Endothelial cell of umbilical vein (primary cell): ENCODE measurements at regions not wholly inside any gene's neighbourhood (a gene's known extent, or its start where the extent isn't known, plus 50 kb on each side); places are given as distances from the start of the nearest gene placed in this dataset.

Experiments used
- BruUV-seq: library from RNA; stranded (reverse); fragments of 400-500 nt; replicated peaks from 2 replicates; lab custom pipeline; 2021; lab: Mats Ljungman, UMichigan
- CTCF ChIA-PET: fragments of 300-600, 350-600 bp; sonication (Branson Sonifier 250); formaldehyde crosslinking; loops from one replicate; lab custom pipeline; 2021; ENCODE audit warnings: antibody characterized with exemption, inconsistent platforms; lab: Charles Lee
- POLR2A ChIA-PET: fragments of 300-600, 350-600 bp; sonication (Branson Sonifier 250); formaldehyde crosslinking; loops from one replicate; lab custom pipeline; 2021; ENCODE audit warnings: antibody characterized with exemption, inconsistent platforms; lab: Charles Lee
- DNase-seq: peaks from one replicate; pipeline ENCODE4 v3.0.0-alpha.2; 2011; ENCODE audit warnings: low read depth, low spot score
- FAIRE-seq: peaks from 2 replicates; lab custom pipeline; 2011; peaks lifted over from hg19 to GRCh38; lab: Jason Lieb, UNC
- H2AFZ ChIP-seq: 2 replicates; pipeline ENCODE4 v1.6.0; 2012; ENCODE audit warnings: low read depth, low read length, control low read depth, inconsistent platforms
- H3K27ac ChIP-seq: 2 replicates; pipeline ENCODE4 v1.5.1; 2011; ENCODE audit warnings: low read depth, mild to moderate bottlenecking, control low read depth, low read length, moderate library complexity; ENCODE audit not compliant: insufficient read depth
- H3K27me3 ChIP-seq, 2 experiments: 2 replicates each; pipeline versions ENCODE4 v1.6.0 to v1.6.1; 2011; ENCODE audit warnings: low read length in 2 of 2, mixed read lengths in 1 of 2; ENCODE audit not compliant: control insufficient read depth in 2 of 2, insufficient read depth in 2 of 2
- H3K36me3 ChIP-seq, 2 experiments: 2 replicates in 1 of 2; 3 replicates in 1 of 2; pipeline ENCODE4 v1.5.1; 2011; ENCODE audit warnings: low read length in 2 of 2, mild to moderate bottlenecking in 1 of 2, moderate library complexity in 1 of 2; ENCODE audit not compliant: control insufficient read depth in 2 of 2, insufficient read depth in 2 of 2; ENCODE audit errors: extremely low read depth in 1 of 2
- H3K4me1 ChIP-seq: 3 replicates; pipeline ENCODE4 v1.5.1; 2011; ENCODE audit warnings: mild to moderate bottlenecking, low read length; ENCODE audit not compliant: control insufficient read depth, insufficient read depth; ENCODE audit errors: extremely low read depth
- H3K4me2 ChIP-seq: 2 replicates; pipeline ENCODE4 v1.6.1; 2011; ENCODE audit warnings: low read length, control low read depth, mixed read lengths; ENCODE audit not compliant: insufficient read depth
- H3K4me3 ChIP-seq, 3 experiments: fragments of 200-600 bp in 1 of 3; sonication (generic), shearing (Covaris generic) in 1 of 3; replicated peaks in 1 of 3; 2 replicates each; pipeline ENCODE4 v1.5.1; 2011 to 2016; ENCODE audit warnings: control low read depth in 3 of 3, low read length in 3 of 3, mild to moderate bottlenecking in 2 of 3, inconsistent platforms in 1 of 3, low read depth in 1 of 3, moderate library complexity in 1 of 3; ENCODE audit not compliant: insufficient read depth in 1 of 3
- H3K79me2 ChIP-seq: 2 replicates; pipeline ENCODE4 v1.6.0; 2012; ENCODE audit warnings: low read length, inconsistent platforms; ENCODE audit not compliant: control insufficient read depth, insufficient read depth
- H3K9ac ChIP-seq: replicated peaks from 2 replicates; pipeline ENCODE3; 2011; ENCODE audit warnings: low read length, control low read depth; ENCODE audit not compliant: insufficient read depth; ENCODE audit errors: extremely low read depth
- H3K9me1 ChIP-seq: replicated peaks from 3 replicates; pipeline ENCODE4 v1.6.0; 2011; ENCODE audit warnings: mild to moderate bottlenecking, low read length; ENCODE audit not compliant: control insufficient read depth, insufficient read depth; ENCODE audit errors: extremely low read depth
- H3K9me3 ChIP-seq: replicated peaks from 2 replicates; pipeline ENCODE4 v1.5.1; 2012; ENCODE audit warnings: low read length, inconsistent platforms; ENCODE audit not compliant: control insufficient read depth, insufficient read depth
- H4K20me1 ChIP-seq: replicated peaks from 2 replicates; pipeline ENCODE3; 2011; ENCODE audit warnings: mild to moderate bottlenecking, low read length; ENCODE audit not compliant: control insufficient read depth, insufficient read depth; ENCODE audit errors: extremely low read depth
- EZH2 ChIP-seq: IDR thresholded peaks from 2 replicates; pipeline ENCODE4 v1.6.1; 2012; ENCODE audit warnings: borderline replicate concordance, low read depth, mild to moderate bottlenecking, moderate library complexity, low read length, inconsistent platforms; ENCODE audit not compliant: severe bottlenecking
- FOS ChIP-seq: IDR thresholded peaks from 2 replicates; pipeline ENCODE4 v1.6.1; 2011; ENCODE audit warnings: mild to moderate bottlenecking, low read length, moderate library complexity, borderline replicate concordance; ENCODE audit not compliant: insufficient read depth
- GATA2 ChIP-seq: IDR thresholded peaks from 2 replicates; pipeline ENCODE4 v1.7.0; 2011; ENCODE audit warnings: low read depth, mild to moderate bottlenecking, moderate library complexity, mixed read lengths, low read length; ENCODE audit not compliant: insufficient read length, insufficient read depth
- JUN ChIP-seq: IDR thresholded peaks from 2 replicates; pipeline ENCODE4 v1.6.1; 2011; ENCODE audit warnings: borderline replicate concordance, low read depth; ENCODE audit not compliant: insufficient read length, insufficient read depth
- MAX ChIP-seq: IDR thresholded peaks from 2 replicates; pipeline ENCODE4 v1.6.1; 2011; ENCODE audit not compliant: insufficient read depth, insufficient read length
- POLR2A ChIP-seq: IDR thresholded peaks from 2 replicates; pipeline ENCODE4 v1.6.1; 2012; ENCODE audit warnings: low read depth, mild to moderate bottlenecking, control low read depth, low read length
- POLR2AphosphoS5 ChIP-seq: IDR thresholded peaks from 2 replicates; pipeline ENCODE4 v1.6.1; 2012; ENCODE audit warnings: low read depth, mild to moderate bottlenecking, control low read depth, low read length, moderate library complexity; ENCODE audit not compliant: insufficient read depth
- dilution Hi-C: fragments of 300-500 bp; cut with MboI; formaldehyde crosslinking; loops from one replicate; pipeline ENCODE4 v1.15.0; 2019; ENCODE audit warnings: low sequenced_read_pairs; ENCODE audit not compliant: extremely low pct_ligation_motif_present
- intact Hi-C: fragments of 100-400 bp; cut with micrococcal nuclease; formaldehyde crosslinking; loops from one replicate; pipeline ENCODE4 v1.10.0; 2022

- Histone ChIP-seq H3K27me3 (no peaks in the 10 kb centered on the region), H3K4me3 (no peak overlapping the region), H3K36me3 (no peaks in the 10 kb centered on the region), H3K9ac (no peak overlapping the region), H4K20me1 (no peaks in the 10 kb centered on the region), H3K9me3 (no peaks in the 10 kb centered on the region), H3K4me2 (no peak overlapping the region), H3K4me1 (no peaks in the 10 kb centered on the region), H3K9me1 (no peaks in the 10 kb centered on the region), H3K27ac (no peak overlapping the region), H2AFZ (peak overlapping the region; percentile 32), H3K79me2 (no peaks in the 10 kb centered on the region)
- intact Hi-C loops (no loop called here), dilution Hi-C loops (no loop called here)
- ChIA-PET POLR2A (no interaction called here), CTCF (interaction anchor here (0.8 to 1.2 kb wide), 3 partner anchors 10 to 16 kb away, joined by 3 read pairs; no protein-coding TSS in a partner anchor)
- DNase-seq (peak; percentile 29), FAIRE-seq (peak; percentile 33)
- BruUV-seq, result no TSS peak
- TF ChIP-seq FOS (peak; percentile 61), JUN (peak; percentile 21), MAX (no peak)
These were observed 97.0 kb upstream of the COL5A1 start for GRCh38 chr9:134544388-134545214.

- DNase-seq (no peak), FAIRE-seq (no peak)
- no peaks in the 10 kb centered on the region for H3K4me1 ChIP-seq
- H3K79me2 ChIP-seq, result no peaks in the 10 kb centered on the region
- dilution Hi-C loops, result no loop called here
- H4K20me1 ChIP-seq, result no peaks in the 10 kb centered on the region
- H3K27me3 ChIP-seq, result no peaks in the 10 kb centered on the region
- no peak overlapping the region for H2AFZ ChIP-seq
- no peak overlapping the region for H3K9ac ChIP-seq
- TF ChIP-seq POLR2AphosphoS5 (no peak), POLR2A (no peak), EZH2 (no peak), FOS (no peak), GATA2 (no peak)
- H3K36me3 ChIP-seq, result no peaks in the 10 kb centered on the region
- POLR2A ChIA-PET, result no interaction called here
- intact Hi-C loops, result no loop called here
- no peaks in the 10 kb centered on the region for H3K9me3 ChIP-seq
- no peaks in the 10 kb centered on the region for H3K9me1 ChIP-seq
- H3K4me2 ChIP-seq, result no peak overlapping the region
- no TSS peak for BruUV-seq
- CTCF ChIA-PET, result no interaction called here
- H3K4me3 ChIP-seq, result no peak overlapping the region
- H3K27ac ChIP-seq, result no peak overlapping the region
These were observed 96.4 kb upstream of the COL5A1 start for GRCh38 chr9:134545215-134545542.
